Suppressor macrophage (primary cell): ENCODE measurements at regions not wholly inside any gene's neighbourhood (a gene's known extent, or its start where the extent isn't known, plus 50 kb on each side); places are given as distances from the start of the nearest gene placed in this dataset.
"Not testable (repeated sequence)": the region's sequence is repeated elsewhere in the genome, so short reads cannot be mapped to it uniquely, and the experiment has no call there.

Source experiments
- DNase-seq, 4 experiments: peaks; one replicate each; pipeline ENCODE4 v3.0.0-alpha.2; 2020 to 2022

GRCh38 chr4:54585321-54586000 is 72.3 kb upstream of the KIT start:
- no peak for DNase-seq

- DNase-seq, result no peak
These were observed 71.3 kb upstream of the KIT start for GRCh38 chr4:54586320-54586955.

GRCh38 chr4:54587107-54587891 is 70.5 kb upstream of the KIT start:
- no peak for DNase-seq

- DNase-seq, result no peak
These were observed 69.4 kb upstream of the KIT start for GRCh38 chr4:54588404-54588803.

GRCh38 chr4:54589586-54589985 is 68.2 kb upstream of the KIT start:
- no peak for DNase-seq

GRCh38 chr4:54593795-54594322 is 63.9 kb upstream of the KIT start:
- no peak for DNase-seq

- DNase-seq, result no peak
These were observed 61.6 kb upstream of the KIT start for GRCh38 chr4:54596201-54596600.

- DNase-seq, result not testable (repeated sequence)
These were observed 60.1 kb upstream of the KIT start for GRCh38 chr4:54597678-54598077.

- DNase-seq, result not testable (repeated sequence)
These were observed 55.6 kb upstream of the KIT start for GRCh38 chr4:54602175-54602574.

- no peak for DNase-seq
These were observed 50.7 kb upstream of the KIT start for GRCh38 chr4:54607067-54607466.

GRCh38 chr4:54607521-54607920 is 50.2 kb upstream of the KIT start:
- DNase-seq, result no peak
